ENCODE measurements at regions not wholly inside any gene's neighbourhood (a gene's known extent, or its start where the extent isn't known, plus 50 kb on each side); places are given as distances from the start of the nearest gene placed in this dataset.

DNA sequence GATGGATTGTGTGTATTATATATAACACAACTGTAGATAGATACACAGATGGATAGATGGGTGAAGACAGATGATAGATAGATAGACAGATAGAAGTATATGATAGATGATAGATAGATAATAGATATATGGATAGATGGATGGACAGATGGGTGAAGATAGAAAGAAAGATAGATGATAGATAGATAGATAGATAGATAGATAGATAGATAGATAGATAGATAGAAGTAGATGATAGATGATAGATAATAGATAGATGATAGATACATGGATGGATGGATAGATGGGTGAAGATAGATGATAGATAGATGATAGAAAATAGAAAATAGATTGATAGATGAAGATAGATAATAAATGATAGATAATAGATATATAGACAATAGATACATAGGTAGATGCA, 83.3 kb downstream of the FOXF2 start:
- H2BK15ac ChIP-seq (ENCODE audit: low read depth, low read length): no peak overlapping the region
- H4K5ac ChIP-seq (ENCODE audit: low read depth, low read length): no peak overlapping the region
- H4K20me1 ChIP-seq (ENCODE audit: insufficient read depth, low read length): no peaks in the 10 kb centered on the region
- no peak overlapping the region for H3K23ac ChIP-seq (ENCODE audit: low read depth, low read length)
- no peaks in the 10 kb centered on the region for H3K79me1 ChIP-seq (ENCODE audit: low read depth in 1 of 2, low read length in 2 of 2)
- DNase-seq (no peak), ATAC-seq (ENCODE audit: low read depth) (no peak)
- H3K9me3 ChIP-seq (ENCODE audit: control insufficient read depth, insufficient read depth, low read length): no peaks in the 10 kb centered on the region
- no peak overlapping the region for H3K27ac ChIP-seq (ENCODE audit: insufficient read depth, low read length)
- H3K9ac ChIP-seq (ENCODE audit: low read depth, low read length): no peak overlapping the region
- H2AK9ac ChIP-seq (replicated peaks; ENCODE audit: low read depth, low read length, poor library complexity): no peak overlapping the region
- H2BK120ac ChIP-seq (ENCODE audit: low read depth, low read length): no peak overlapping the region
- no TSS peak for BruUV-seq (replicated peaks)
- dilution Hi-C loops (cut with HindIII; ENCODE audit: low sequenced_read_pairs, unreplicated experiment): no loop called here
- H3K18ac ChIP-seq (ENCODE audit: low read depth, low read length): no peak overlapping the region
- H4K91ac ChIP-seq (ENCODE audit: insufficient read depth, low read depth, low read length): no peak overlapping the region
- intact Hi-C loops (cut with micrococcal nuclease): no loop called here
- ChIA-PET CTCF (no interaction called here), POLR2A (ENCODE audit: unreplicated experiment) (no interaction called here)
- H3K4me2 ChIP-seq (ENCODE audit: low read depth, low read length): no peak overlapping the region
- H3K4ac ChIP-seq (ENCODE audit: low read depth, low read length): no peak overlapping the region
- H3K9me1 ChIP-seq (ENCODE audit: insufficient read depth, low read length): no peaks in the 10 kb centered on the region
- H3K56ac ChIP-seq (ENCODE audit: extremely low read depth, insufficient read depth, low read length): no peak overlapping the region
- peaks cover 4% of the 10 kb centered on the region for H3K27me3 ChIP-seq (ENCODE audit: control insufficient read depth, insufficient read depth, low read length)
- H3K14ac ChIP-seq (replicated peaks; ENCODE audit: low read depth, low read length): no peak overlapping the region
- TF ChIP-seq MXI1 (IDR thresholded peaks at IDR 0.05; ENCODE audit: borderline replicate concordance, low read depth, low read length) (no peak), MAZ (IDR thresholded peaks at IDR 0.05; ENCODE audit: borderline replicate concordance, low read depth, low read length) (no peak), CHD1 (IDR thresholded peaks at IDR 0.05; ENCODE audit: low read depth, low read length) (no peak), RFX5 (IDR thresholded peaks at IDR 0.05; ENCODE audit: low read depth, low read length) (no peak), CEBPB (IDR thresholded peaks at IDR 0.05; ENCODE audit: low read depth, low read length) (no peak), RAD21 (IDR thresholded peaks at IDR 0.05; ENCODE audit: low read length) (no peak), BHLHE40 (IDR thresholded peaks at IDR 0.05; ENCODE audit: low read depth, low read length) (no peak), RCOR1 (IDR thresholded peaks at IDR 0.05; ENCODE audit: insufficient replicate concordance, low read length) (no peak), USF2 (IDR thresholded peaks at IDR 0.05; ENCODE audit: low read depth, low read length) (no peak), NFE2L2 (IDR thresholded peaks at IDR 0.05; ENCODE audit: low read depth, low read length) (no peak), POLR2A (IDR thresholded peaks at IDR 0.05; ENCODE audit: low read depth, low read length) (no peak), FOS (IDR thresholded peaks at IDR 0.05; ENCODE audit: low read depth, low read length) (no peak), SMC3 (IDR thresholded peaks at IDR 0.05; ENCODE audit: low read depth, low read length) (no peak), MAFK (IDR thresholded peaks at IDR 0.05; ENCODE audit: low read depth, low read length) (no peak)
- TF ChIP-seq, protein P1, sequence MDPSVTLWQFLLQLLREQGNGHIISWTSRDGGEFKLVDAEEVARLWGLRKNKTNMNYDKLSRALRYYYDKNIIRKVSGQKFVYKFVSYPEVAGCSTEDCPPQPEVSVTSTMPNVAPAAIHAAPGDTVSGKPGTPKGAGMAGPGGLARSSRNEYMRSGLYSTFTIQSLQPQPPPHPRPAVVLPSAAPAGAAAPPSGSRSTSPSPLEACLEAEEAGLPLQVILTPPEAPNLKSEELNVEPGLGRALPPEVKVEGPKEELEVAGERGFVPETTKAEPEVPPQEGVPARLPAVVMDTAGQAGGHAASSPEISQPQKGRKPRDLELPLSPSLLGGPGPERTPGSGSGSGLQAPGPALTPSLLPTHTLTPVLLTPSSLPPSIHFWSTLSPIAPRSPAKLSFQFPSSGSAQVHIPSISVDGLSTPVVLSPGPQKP (IDR thresholded peaks at IDR 0.05; ENCODE audit: borderline replicate concordance, low read depth, low read length): no peak
- TF ChIP-seq, protein P2, sequence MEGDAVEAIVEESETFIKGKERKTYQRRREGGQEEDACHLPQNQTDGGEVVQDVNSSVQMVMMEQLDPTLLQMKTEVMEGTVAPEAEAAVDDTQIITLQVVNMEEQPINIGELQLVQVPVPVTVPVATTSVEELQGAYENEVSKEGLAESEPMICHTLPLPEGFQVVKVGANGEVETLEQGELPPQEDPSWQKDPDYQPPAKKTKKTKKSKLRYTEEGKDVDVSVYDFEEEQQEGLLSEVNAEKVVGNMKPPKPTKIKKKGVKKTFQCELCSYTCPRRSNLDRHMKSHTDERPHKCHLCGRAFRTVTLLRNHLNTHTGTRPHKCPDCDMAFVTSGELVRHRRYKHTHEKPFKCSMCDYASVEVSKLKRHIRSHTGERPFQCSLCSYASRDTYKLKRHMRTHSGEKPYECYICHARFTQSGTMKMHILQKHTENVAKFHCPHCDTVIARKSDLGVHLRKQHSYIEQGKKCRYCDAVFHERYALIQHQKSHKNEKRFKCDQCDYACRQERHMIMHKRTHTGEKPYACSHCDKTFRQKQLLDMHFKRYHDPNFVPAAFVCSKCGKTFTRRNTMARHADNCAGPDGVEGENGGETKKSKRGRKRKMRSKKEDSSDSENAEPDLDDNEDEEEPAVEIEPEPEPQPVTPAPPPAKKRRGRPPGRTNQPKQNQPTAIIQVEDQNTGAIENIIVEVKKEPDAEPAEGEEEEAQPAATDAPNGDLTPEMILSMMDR (conservative IDR thresholded peaks at IDR 0.05; ENCODE audit: low read depth, low read length): no peak
- H2AK5ac ChIP-seq (ENCODE audit: low read depth, low read length): no peak overlapping the region
- H2BK5ac ChIP-seq (ENCODE audit: low read depth, low read length, poor library complexity, severe bottlenecking): no peak overlapping the region
- no peaks in the 10 kb centered on the region for H3K36me3 ChIP-seq (ENCODE audit: control insufficient read depth, insufficient read depth, low read length)
- in situ Hi-C loops (cut with MboI; ENCODE audit: low sequenced_read_pairs): no loop called here
- H3K4me1 ChIP-seq (ENCODE audit: control insufficient read depth, insufficient read depth, low read length): peaks cover 6% of the 10 kb centered on the region
- no peak overlapping the region for H2AFZ ChIP-seq (replicated peaks; ENCODE audit: low read length, poor library complexity)
- no peak overlapping the region for H3K4me3 ChIP-seq (ENCODE audit: insufficient read depth, low read depth, low read length)
- H2BK20ac ChIP-seq (ENCODE audit: low read depth, low read length): no peak overlapping the region
- H4K8ac ChIP-seq (ENCODE audit: low read depth in 2 of 2, low read length in 2 of 2): no peak overlapping the region

All from IMR-90 (cell line).